ENCODE measurements at regions not wholly inside any gene's neighbourhood (a gene's known extent, or its start where the extent isn't known, plus 50 kb on each side); places are given as distances from the start of the nearest gene placed in this dataset.

- DNase-seq: no peak
- no peak overlapping the region for H3K4me2 ChIP-seq (ENCODE audit: low read depth, low read length, poor library complexity, severe bottlenecking)
- no peaks in the 10 kb centered on the region for H4K20me1 ChIP-seq (ENCODE audit: insufficient read depth, low read depth, low read length)
- H3K9me3 ChIP-seq (ENCODE audit: low read length): no peaks in the 10 kb centered on the region
- H3K36me3 ChIP-seq (ENCODE audit: insufficient read depth, low read length): no peaks in the 10 kb centered on the region
- no peaks in the 10 kb centered on the region for H3K4me1 ChIP-seq (ENCODE audit: low read length)
- no peaks in the 10 kb centered on the region for H3K9me2 ChIP-seq (replicated peaks; ENCODE audit: insufficient read depth, low read length)
- H3K9ac ChIP-seq (ENCODE audit: low read length): no peak overlapping the region
- H3K27ac ChIP-seq (ENCODE audit: low read length): no peak overlapping the region
- no peak overlapping the region for H2AFZ ChIP-seq (ENCODE audit: low read length)
- H3K79me2 ChIP-seq (ENCODE audit: low read length): no peaks in the 10 kb centered on the region
- no peak overlapping the region for H3K4me3 ChIP-seq (ENCODE audit: low read length)
- no peaks in the 10 kb centered on the region for H3K27me3 ChIP-seq (ENCODE audit: low read length)
Measured at GRCh38 chr3:157776861-157777260, 273.6 kb upstream of the VEPH1 start.

- no peak overlapping the region for H3K9ac ChIP-seq (ENCODE audit: low read length)
- no peaks in the 10 kb centered on the region for H3K9me3 ChIP-seq (ENCODE audit: low read length)
- no peak overlapping the region for H2AFZ ChIP-seq (ENCODE audit: low read length)
- no peaks in the 10 kb centered on the region for H3K79me2 ChIP-seq (ENCODE audit: low read length)
- H3K9me2 ChIP-seq (replicated peaks; ENCODE audit: insufficient read depth, low read length): no peaks in the 10 kb centered on the region
- H3K4me2 ChIP-seq (ENCODE audit: low read depth, low read length, poor library complexity, severe bottlenecking): no peak overlapping the region
- no peaks in the 10 kb centered on the region for H3K4me1 ChIP-seq (ENCODE audit: low read length)
- H3K27me3 ChIP-seq (ENCODE audit: low read length): no peaks in the 10 kb centered on the region
- no peak overlapping the region for H3K4me3 ChIP-seq (ENCODE audit: low read length)
- H3K27ac ChIP-seq (ENCODE audit: low read length): no peak overlapping the region
- H4K20me1 ChIP-seq (ENCODE audit: insufficient read depth, low read depth, low read length): no peaks in the 10 kb centered on the region
- no peak for DNase-seq
- no peaks in the 10 kb centered on the region for H3K36me3 ChIP-seq (ENCODE audit: insufficient read depth, low read length)
Measured at GRCh38 chr3:157775446-157775845, 272.2 kb upstream of the VEPH1 start.

- Histone ChIP-seq H3K27ac (ENCODE audit: low read length) (no peak overlapping the region), H3K4me2 (ENCODE audit: low read depth, low read length, poor library complexity, severe bottlenecking) (no peak overlapping the region), H3K4me3 (ENCODE audit: low read length) (no peak overlapping the region), H4K20me1 (ENCODE audit: insufficient read depth, low read depth, low read length) (no peaks in the 10 kb centered on the region), H3K27me3 (ENCODE audit: low read length) (no peaks in the 10 kb centered on the region), H3K9me2 (replicated peaks; ENCODE audit: insufficient read depth, low read length) (no peaks in the 10 kb centered on the region), H2AFZ (ENCODE audit: low read length) (no peak overlapping the region), H3K9me3 (ENCODE audit: low read length) (no peaks in the 10 kb centered on the region), H3K36me3 (ENCODE audit: insufficient read depth, low read length) (no peaks in the 10 kb centered on the region), H3K9ac (ENCODE audit: low read length) (no peak overlapping the region), H3K4me1 (ENCODE audit: low read length) (no peaks in the 10 kb centered on the region), H3K79me2 (ENCODE audit: low read length) (no peaks in the 10 kb centered on the region)
- no peak for DNase-seq
Measured at GRCh38 chr3:157769378-157769777, 266.2 kb upstream of the VEPH1 start.

- H3K36me3 ChIP-seq (ENCODE audit: insufficient read depth, low read length): no peaks in the 10 kb centered on the region
- H3K4me1 ChIP-seq (ENCODE audit: low read length): no peaks in the 10 kb centered on the region
- H4K20me1 ChIP-seq (ENCODE audit: insufficient read depth, low read depth, low read length): no peaks in the 10 kb centered on the region
- no peak overlapping the region for H2AFZ ChIP-seq (ENCODE audit: low read length)
- H3K79me2 ChIP-seq (ENCODE audit: low read length): no peaks in the 10 kb centered on the region
- no peak for DNase-seq
- H3K4me2 ChIP-seq (ENCODE audit: low read depth, low read length, poor library complexity, severe bottlenecking): no peak overlapping the region
- no peak overlapping the region for H3K4me3 ChIP-seq (ENCODE audit: low read length)
- H3K9ac ChIP-seq (ENCODE audit: low read length): no peak overlapping the region
- no peaks in the 10 kb centered on the region for H3K9me3 ChIP-seq (ENCODE audit: low read length)
- H3K9me2 ChIP-seq (replicated peaks; ENCODE audit: insufficient read depth, low read length): no peaks in the 10 kb centered on the region
- H3K27ac ChIP-seq (ENCODE audit: low read length): no peak overlapping the region
- no peaks in the 10 kb centered on the region for H3K27me3 ChIP-seq (ENCODE audit: low read length)
Measured at GRCh38 chr3:157767607-157768006, 264.4 kb upstream of the VEPH1 start.

- no peaks in the 10 kb centered on the region for H3K9me3 ChIP-seq (ENCODE audit: low read length)
- no peak overlapping the region for H3K4me3 ChIP-seq (ENCODE audit: low read length)
Measured at GRCh38 chr3:157763644-157764043, 260.4 kb upstream of the VEPH1 start.

GRCh38 chr3:157759311-157759710 lies 256.1 kb upstream of the VEPH1 start:
- H3K4me2 ChIP-seq (ENCODE audit: low read depth, low read length, poor library complexity, severe bottlenecking): no peak overlapping the region
- H2AFZ ChIP-seq (ENCODE audit: low read length): no peak overlapping the region
- no peak overlapping the region for H3K27ac ChIP-seq (ENCODE audit: low read length)
- no peak overlapping the region for H3K9ac ChIP-seq (ENCODE audit: low read length)
- H3K36me3 ChIP-seq (ENCODE audit: insufficient read depth, low read length): no peaks in the 10 kb centered on the region
- no peaks in the 10 kb centered on the region for H4K20me1 ChIP-seq (ENCODE audit: insufficient read depth, low read depth, low read length)
- H3K4me1 ChIP-seq (ENCODE audit: low read length): no peaks in the 10 kb centered on the region
- H3K9me2 ChIP-seq (replicated peaks; ENCODE audit: insufficient read depth, low read length): no peaks in the 10 kb centered on the region
- DNase-seq: no peak
- H3K9me3 ChIP-seq (ENCODE audit: low read length): no peaks in the 10 kb centered on the region
- H3K4me3 ChIP-seq (ENCODE audit: low read length): no peak overlapping the region
- no peaks in the 10 kb centered on the region for H3K27me3 ChIP-seq (ENCODE audit: low read length)
- no peaks in the 10 kb centered on the region for H3K79me2 ChIP-seq (ENCODE audit: low read length)

More at GRCh38 chr3:157763644-157764043, 260.4 kb upstream of the VEPH1 start:
- no peaks in the 10 kb centered on the region for H4K20me1 ChIP-seq (ENCODE audit: insufficient read depth, low read depth, low read length)
- H3K4me2 ChIP-seq (ENCODE audit: low read depth, low read length, poor library complexity, severe bottlenecking): no peak overlapping the region
- no peaks in the 10 kb centered on the region for H3K36me3 ChIP-seq (ENCODE audit: insufficient read depth, low read length)
- no peaks in the 10 kb centered on the region for H3K79me2 ChIP-seq (ENCODE audit: low read length)
- no peaks in the 10 kb centered on the region for H3K27me3 ChIP-seq (ENCODE audit: low read length)
- DNase-seq: no peak
- no peaks in the 10 kb centered on the region for H3K9me2 ChIP-seq (replicated peaks; ENCODE audit: insufficient read depth, low read length)
- H3K9ac ChIP-seq (ENCODE audit: low read length): no peak overlapping the region
- H3K4me1 ChIP-seq (ENCODE audit: low read length): no peaks in the 10 kb centered on the region
- no peak overlapping the region for H2AFZ ChIP-seq (ENCODE audit: low read length)
- no peak overlapping the region for H3K27ac ChIP-seq (ENCODE audit: low read length)

- Histone ChIP-seq H3K4me2 (ENCODE audit: low read depth, low read length, poor library complexity, severe bottlenecking) (no peak overlapping the region), H3K9ac (ENCODE audit: low read length) (no peak overlapping the region), H3K4me3 (ENCODE audit: low read length) (no peak overlapping the region), H2AFZ (ENCODE audit: low read length) (no peak overlapping the region), H3K9me3 (ENCODE audit: low read length) (no peaks in the 10 kb centered on the region), H3K79me2 (ENCODE audit: low read length) (no peaks in the 10 kb centered on the region), H3K27ac (ENCODE audit: low read length) (no peak overlapping the region), H3K27me3 (ENCODE audit: low read length) (no peaks in the 10 kb centered on the region), H3K36me3 (ENCODE audit: insufficient read depth, low read length) (no peaks in the 10 kb centered on the region), H3K4me1 (ENCODE audit: low read length) (no peaks in the 10 kb centered on the region), H3K9me2 (replicated peaks; ENCODE audit: insufficient read depth, low read length) (no peaks in the 10 kb centered on the region), H4K20me1 (ENCODE audit: insufficient read depth, low read depth, low read length) (no peaks in the 10 kb centered on the region)
- DNase-seq: no peak
Measured at GRCh38 chr3:157755233-157755632, 252.0 kb upstream of the VEPH1 start.

GRCh38 chr3:157754451-157754850 lies 251.2 kb upstream of the VEPH1 start:
- no peak overlapping the region for H3K9ac ChIP-seq (ENCODE audit: low read length)
- DNase-seq: no peak
- no peaks in the 10 kb centered on the region for H3K9me3 ChIP-seq (ENCODE audit: low read length)
- H3K79me2 ChIP-seq (ENCODE audit: low read length): no peaks in the 10 kb centered on the region
- H3K27me3 ChIP-seq (ENCODE audit: low read length): no peaks in the 10 kb centered on the region
- no peaks in the 10 kb centered on the region for H3K9me2 ChIP-seq (replicated peaks; ENCODE audit: insufficient read depth, low read length)
- no peak overlapping the region for H3K27ac ChIP-seq (ENCODE audit: low read length)
- H2AFZ ChIP-seq (ENCODE audit: low read length): no peak overlapping the region
- no peaks in the 10 kb centered on the region for H3K36me3 ChIP-seq (ENCODE audit: insufficient read depth, low read length)
- no peak overlapping the region for H3K4me2 ChIP-seq (ENCODE audit: low read depth, low read length, poor library complexity, severe bottlenecking)
- H3K4me3 ChIP-seq (ENCODE audit: low read length): no peak overlapping the region
- no peaks in the 10 kb centered on the region for H4K20me1 ChIP-seq (ENCODE audit: insufficient read depth, low read depth, low read length)
- H3K4me1 ChIP-seq (ENCODE audit: low read length): no peaks in the 10 kb centered on the region

GRCh38 chr3:157753787-157754136 lies 250.5 kb upstream of the VEPH1 start:
- H3K4me3 ChIP-seq (ENCODE audit: low read length): no peak overlapping the region

More at GRCh38 chr3:157753787-157754136, 250.5 kb upstream of the VEPH1 start:
- Histone ChIP-seq H3K4me1 (ENCODE audit: low read length) (no peaks in the 10 kb centered on the region), H3K27ac (ENCODE audit: low read length) (no peak overlapping the region), H3K9me3 (ENCODE audit: low read length) (no peaks in the 10 kb centered on the region), H3K79me2 (ENCODE audit: low read length) (no peaks in the 10 kb centered on the region), H2AFZ (ENCODE audit: low read length) (no peak overlapping the region), H3K4me2 (ENCODE audit: low read depth, low read length, poor library complexity, severe bottlenecking) (no peak overlapping the region), H3K27me3 (ENCODE audit: low read length) (no peaks in the 10 kb centered on the region), H3K9ac (ENCODE audit: low read length) (no peak overlapping the region), H3K36me3 (ENCODE audit: insufficient read depth, low read length) (no peaks in the 10 kb centered on the region), H3K9me2 (replicated peaks; ENCODE audit: insufficient read depth, low read length) (no peaks in the 10 kb centered on the region), H4K20me1 (ENCODE audit: insufficient read depth, low read depth, low read length) (no peaks in the 10 kb centered on the region)
- DNase-seq: no peak

Measured in Karpas-422 (cell line).